HG02884 (cell line): ENCODE measurements at regions not wholly inside any gene's neighbourhood (a gene's known extent, or its start where the extent isn't known, plus 50 kb on each side); places are given as distances from the start of the nearest gene placed in this dataset.

Source experiments
- ATAC-seq: cut with Tn5 transposase; IDR thresholded peaks from one replicate; pipeline ENCODE4 v1.9.1; 2021; ENCODE audit warnings: mild to moderate bottlenecking, moderate library complexity; ENCODE audit not compliant: unreplicated experiment

DNA sequence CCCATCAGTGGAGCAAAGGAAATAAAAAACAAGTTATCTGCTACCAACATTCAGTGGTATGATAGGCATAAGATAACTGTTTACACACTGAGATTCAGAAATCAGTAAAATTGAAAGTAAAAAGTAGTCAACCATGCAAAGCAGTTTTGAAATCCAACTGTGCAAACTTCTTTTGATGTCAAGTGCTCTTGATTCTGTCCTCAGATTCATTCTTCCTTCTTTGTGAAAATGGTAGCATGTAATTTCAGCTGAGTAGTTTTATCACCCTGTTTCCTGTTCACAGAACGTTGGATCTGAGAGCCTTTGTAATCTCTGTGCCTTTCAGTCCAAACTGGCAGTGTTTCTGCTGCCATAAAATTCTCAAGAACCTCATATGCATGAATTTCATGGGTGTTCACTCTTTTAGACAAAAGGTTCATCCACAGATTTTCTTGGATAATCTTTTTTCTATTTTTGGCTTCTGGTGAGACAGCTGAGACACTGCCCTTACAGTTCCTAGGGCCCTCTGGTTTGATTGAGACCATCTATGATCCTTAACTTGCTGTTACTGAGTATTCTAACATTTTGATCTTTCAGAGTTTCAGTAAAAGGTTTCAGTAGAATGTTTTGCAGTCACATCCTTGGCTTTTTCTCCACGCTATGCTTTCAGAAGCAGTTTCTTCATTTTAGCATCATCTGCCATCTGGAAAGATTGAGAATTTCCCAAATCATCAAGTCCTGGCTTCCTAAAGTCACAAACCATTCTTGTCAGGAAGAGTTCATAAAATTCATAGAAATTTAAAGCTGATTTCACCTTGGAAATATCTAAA lies 272.3 kb upstream of the EPHA4 start:
- peak; percentile 88 for ATAC-seq

- ATAC-seq = no peak
Measured at GRCh38 chr2:221836095-221836494, 264.0 kb upstream of the EPHA4 start.

- no peak for ATAC-seq
Measured at GRCh38 chr2:221833966-221834365, 261.9 kb upstream of the EPHA4 start.

GRCh38 chr2:221831051-221831450 lies 258.9 kb upstream of the EPHA4 start:
- no peak for ATAC-seq

DNA sequence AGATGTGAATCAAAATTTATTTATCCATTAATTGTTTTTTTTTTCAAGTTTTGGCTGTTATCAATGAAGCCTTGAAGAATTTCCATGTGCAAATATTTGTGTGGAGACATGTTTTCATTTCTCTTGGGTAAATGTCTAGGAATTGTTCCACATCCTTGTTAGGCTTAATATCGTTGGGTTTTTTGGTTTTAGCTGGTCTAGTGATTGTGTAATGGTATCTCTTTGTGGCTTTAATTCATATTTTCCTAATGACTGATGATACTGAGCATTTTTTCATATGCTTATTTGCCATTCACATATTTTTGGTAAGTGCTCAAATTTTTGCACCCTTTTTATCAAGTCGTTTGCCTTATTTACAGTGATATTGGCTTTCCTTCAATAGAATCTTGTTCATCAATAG lies 250.3 kb upstream of the EPHA4 start:
- ATAC-seq = no peak

DNA sequence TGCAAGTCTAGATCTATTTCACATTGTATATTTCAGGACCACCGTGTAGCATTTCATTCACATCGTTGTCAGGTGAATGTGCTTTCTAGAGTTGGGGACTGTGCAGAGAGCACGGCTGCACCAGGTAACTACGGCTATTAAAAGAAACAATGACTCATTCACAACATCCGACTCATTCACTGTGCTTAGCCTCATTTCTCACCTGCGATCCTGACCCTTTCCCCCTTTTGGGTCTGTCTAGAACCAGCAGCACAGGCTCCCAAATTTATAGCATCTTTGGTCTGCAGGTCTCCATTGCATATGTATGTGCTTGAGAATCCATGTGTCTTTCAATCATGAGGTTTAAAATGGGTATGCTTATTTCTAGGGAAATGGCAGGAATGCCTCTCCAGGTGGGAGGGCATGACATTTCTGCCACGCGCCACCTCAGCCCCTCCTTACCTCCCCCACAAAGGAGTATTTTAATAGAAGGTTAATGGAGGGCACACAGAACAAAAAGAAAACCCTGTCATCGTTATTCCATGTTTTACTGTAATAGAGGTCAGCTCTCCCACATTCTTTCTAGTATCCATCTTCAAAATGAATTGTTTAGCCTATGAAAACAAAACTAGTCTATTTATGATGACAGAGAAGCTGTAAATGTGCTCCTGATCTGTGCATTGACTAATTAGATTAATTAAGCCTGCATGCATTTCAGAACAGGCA lies 246.7 kb upstream of the EPHA4 start:
- ATAC-seq = no peak

DNA sequence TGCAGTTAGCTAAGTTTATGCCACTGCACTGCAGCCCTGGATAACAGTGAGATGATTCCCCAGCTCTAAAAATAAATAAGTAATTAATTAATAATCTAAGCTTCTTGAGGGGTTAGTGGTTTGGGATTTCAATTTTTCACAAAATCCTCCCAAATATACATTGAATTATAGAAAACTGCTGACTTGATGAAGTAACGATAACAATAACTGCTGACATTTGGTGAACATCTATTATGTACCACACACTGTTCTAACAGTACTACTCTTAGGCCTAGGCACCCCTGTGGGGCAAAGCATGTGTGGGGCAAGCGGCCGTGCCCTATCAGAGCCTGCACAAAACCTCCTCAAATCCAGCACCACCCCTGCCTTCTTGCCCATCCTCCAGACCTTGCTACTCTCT lies 245.8 kb upstream of the EPHA4 start:
- ATAC-seq = no peak

GRCh38 chr2:221817052-221817451 lies 244.9 kb upstream of the EPHA4 start:
- ATAC-seq = no peak

- ATAC-seq = no peak
Measured at GRCh38 chr2:221816566-221816965, 244.5 kb upstream of the EPHA4 start.

- no peak for ATAC-seq
Measured at GRCh38 chr2:221810650-221811049, 238.5 kb upstream of the EPHA4 start.

DNA sequence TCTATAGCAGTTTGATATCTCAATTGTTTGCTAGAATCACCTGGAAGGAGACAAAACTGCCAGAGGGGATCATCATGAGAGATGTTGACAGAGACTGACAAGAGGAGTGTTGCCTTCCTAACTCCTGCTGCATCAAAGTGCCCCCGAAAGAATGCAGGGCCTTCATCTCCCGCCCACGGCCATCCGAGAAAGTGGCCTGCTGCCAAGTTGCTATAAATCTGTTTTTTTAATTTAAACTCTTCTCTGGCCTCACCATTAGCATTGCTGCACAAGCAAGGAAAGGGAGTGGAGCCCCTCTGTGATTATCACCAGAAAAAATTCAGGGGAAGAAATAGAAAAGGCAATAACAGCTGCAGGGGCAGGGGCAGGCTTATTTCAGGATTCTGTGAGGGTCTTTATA lies 238.1 kb upstream of the EPHA4 start:
- no peak for ATAC-seq

- ATAC-seq = no peak
Measured at GRCh38 chr2:221808488-221808887, 236.4 kb upstream of the EPHA4 start.

DNA sequence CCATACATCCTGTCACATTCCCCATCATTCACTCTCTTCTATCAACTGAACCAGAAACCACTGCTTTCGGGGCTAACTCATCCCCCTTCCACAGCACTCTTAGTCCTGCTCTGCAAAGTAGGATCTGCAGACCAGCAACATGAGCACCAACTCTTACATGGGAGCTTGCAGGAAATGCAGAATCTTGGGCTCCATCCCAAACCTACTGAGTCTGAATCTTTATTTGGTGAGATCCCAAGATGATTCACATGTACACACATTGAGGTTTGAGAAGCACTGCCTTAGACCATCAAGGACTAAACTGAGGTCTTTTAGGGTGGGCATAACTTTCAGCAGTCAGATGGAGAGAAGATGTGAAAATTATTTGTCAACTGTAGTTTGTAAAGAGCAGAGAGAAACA lies 235.6 kb upstream of the EPHA4 start:
- no peak for ATAC-seq

DNA sequence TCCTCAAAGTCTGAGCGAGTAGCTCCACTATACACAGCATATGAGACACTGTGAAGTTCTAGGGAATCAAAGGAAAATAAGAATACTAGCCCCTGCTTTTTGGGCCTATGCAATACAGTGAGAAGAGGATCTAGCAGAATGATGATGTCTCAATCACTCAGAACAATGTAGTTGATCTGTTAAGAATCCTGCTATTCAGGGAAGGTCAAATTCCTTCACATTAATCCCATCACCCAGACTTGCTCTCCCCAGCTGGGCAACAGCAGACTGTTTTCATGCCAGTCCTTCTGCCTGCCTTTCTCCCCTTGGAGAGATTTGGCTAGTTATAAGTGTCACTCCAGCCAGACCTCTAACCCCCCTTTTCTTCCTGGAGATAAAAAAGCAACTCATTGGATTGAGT lies 230.0 kb upstream of the EPHA4 start:
- no peak for ATAC-seq

GRCh38 chr2:221792971-221793521 lies 220.9 kb upstream of the EPHA4 start:
- ATAC-seq = no peak

DNA sequence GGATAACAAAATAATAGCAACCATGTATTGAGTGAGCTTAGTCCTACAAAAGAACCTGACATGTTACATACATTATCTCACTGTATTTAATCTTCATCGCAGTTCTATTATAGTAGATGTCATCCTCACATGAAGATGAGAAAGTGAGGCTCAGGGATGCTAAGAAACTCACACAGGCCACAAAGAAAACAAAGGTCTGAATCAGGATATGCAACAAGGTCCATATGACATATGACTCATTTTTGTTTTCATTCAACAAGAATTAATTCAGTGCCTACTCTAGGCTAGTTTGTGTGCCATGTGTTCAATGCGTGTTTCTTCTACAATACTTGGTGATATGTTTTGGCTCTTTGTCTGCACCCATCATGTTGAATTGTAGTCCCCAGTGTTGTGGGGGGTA lies 219.7 kb upstream of the EPHA4 start:
- no peak for ATAC-seq

- ATAC-seq = no peak
Measured at GRCh38 chr2:221787561-221787960, 215.5 kb upstream of the EPHA4 start.

GRCh38 chr2:221786297-221786926 lies 214.3 kb upstream of the EPHA4 start:
- ATAC-seq = no peak

GRCh38 chr2:221780281-221780688 lies 208.2 kb upstream of the EPHA4 start:
- ATAC-seq = no peak

DNA sequence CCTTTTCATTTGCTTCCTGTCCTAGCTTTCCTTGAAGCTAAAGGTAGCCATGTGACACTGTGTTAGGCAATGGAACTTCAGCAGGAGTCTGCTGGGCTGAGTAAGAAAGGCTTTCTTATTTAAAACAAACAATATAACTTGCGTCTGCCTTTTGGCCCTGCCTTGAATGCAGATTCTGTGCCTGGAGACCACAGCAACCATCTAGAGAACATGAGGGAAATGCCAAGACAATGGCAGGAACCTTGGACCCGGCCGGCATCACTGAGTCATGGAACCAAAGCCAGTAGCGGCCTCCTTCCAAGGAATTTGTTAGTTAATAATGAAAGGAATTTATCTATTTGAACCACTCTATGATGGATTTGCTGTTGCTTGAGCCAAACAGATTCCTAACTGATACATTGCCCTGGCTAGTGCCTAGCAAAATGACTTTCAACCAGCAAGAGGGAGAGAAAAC lies 207.5 kb upstream of the EPHA4 start:
- ATAC-seq = no peak

- ATAC-seq = no peak
Measured at GRCh38 chr2:221778025-221778424, 205.9 kb upstream of the EPHA4 start.

DNA sequence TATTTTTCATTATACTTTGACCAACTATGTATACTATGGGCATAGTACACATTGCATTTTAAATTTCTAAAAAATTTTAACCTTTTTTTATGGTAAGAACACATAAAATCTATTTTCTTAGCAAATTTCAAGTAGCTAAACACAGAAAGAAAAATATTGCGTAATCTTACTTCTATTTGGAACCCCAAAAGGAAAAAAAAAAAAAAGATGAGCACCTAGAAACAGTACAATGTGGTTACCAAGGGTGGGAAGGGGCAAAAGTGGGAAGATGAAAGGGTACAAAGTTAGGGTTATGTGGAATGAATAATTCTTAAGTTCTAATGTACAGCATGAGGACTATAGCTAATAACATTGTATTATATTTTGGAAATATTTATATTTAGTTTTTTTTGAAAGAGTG lies 205.0 kb upstream of the EPHA4 start:
- ATAC-seq = no peak
